GM23338 (cell line): ENCODE measurements at regions not wholly inside any gene's neighbourhood (a gene's known extent, or its start where the extent isn't known, plus 50 kb on each side); places are given as distances from the start of the nearest gene placed in this dataset.

Source experiments
- ATAC-seq: fragments of 200-7000 bp; cut with Tn5 transposase; 3 replicates; pipeline ENCODE4 v1.9.1; 2020
- DNase-seq: peaks from one replicate; pipeline ENCODE4 v3.0.0-alpha.2; 2015; ENCODE audit warnings: low spot score
- H2AFZ ChIP-seq: fragments of 200-600 bp; sonication (generic); 2 replicates; pipeline ENCODE4 v1.8.0; 2016; ENCODE audit warnings: antibody characterized with exemption, mild to moderate bottlenecking, moderate library complexity
- H3F3A ChIP-seq: fragments of 200-600 bp; sonication (generic); replicated peaks from 2 replicates; pipeline ENCODE4 v1.8.0; 2017; ENCODE audit warnings: antibody characterized with exemption, mixed run types, low read depth
- H3K27ac ChIP-seq: fragments of 200-600 bp; sonication (generic); 2 replicates; pipeline ENCODE4 v1.6.1; 2016; ENCODE audit warnings: low read depth
- H3K27me3 ChIP-seq: fragments of 200-600 bp; sonication (generic); 2 replicates; pipeline ENCODE4 v1.8.0; 2016; ENCODE audit warnings: mild to moderate bottlenecking, mixed run types, moderate library complexity; ENCODE audit not compliant: insufficient read depth
- H3K36me3 ChIP-seq: fragments of 200-600 bp; sonication (generic); 2 replicates; pipeline ENCODE4 v1.8.0; 2016; ENCODE audit warnings: mild to moderate bottlenecking; ENCODE audit not compliant: insufficient read depth
- H3K4me1 ChIP-seq: fragments of 200-600 bp; sonication (generic); 2 replicates; pipeline ENCODE4 v1.8.0; 2016; ENCODE audit warnings: mild to moderate bottlenecking, moderate library complexity; ENCODE audit not compliant: insufficient read depth
- H3K4me2 ChIP-seq: fragments of 200-600 bp; sonication (generic); 2 replicates; pipeline ENCODE4 v1.7.1; 2017; ENCODE audit warnings: mixed run types
- H3K4me3 ChIP-seq: fragments of 200-600 bp; sonication (generic); 2 replicates; pipeline ENCODE4 v1.6.1; 2016; ENCODE audit warnings: mixed run types
- H3K79me2 ChIP-seq: fragments of 200-600 bp; sonication (generic); replicated peaks from 2 replicates; pipeline ENCODE4 v1.8.0; 2017; ENCODE audit warnings: mild to moderate bottlenecking; ENCODE audit not compliant: insufficient read depth
- H3K9me2 ChIP-seq: fragments of 200-600 bp; sonication (generic); 2 replicates; pipeline ENCODE4 v1.8.0; 2017; ENCODE audit not compliant: insufficient read depth
- H4K20me1 ChIP-seq: fragments of 200-600 bp; sonication (generic); replicated peaks from 2 replicates; pipeline ENCODE4 v1.8.0; 2017; ENCODE audit warnings: mild to moderate bottlenecking; ENCODE audit not compliant: insufficient read depth
- H3K27ac Mint-ChIP-seq: 2 replicates; pipeline ENCODE4 v1.8.0; 2020; ENCODE audit warnings: inconsistent platforms, mild to moderate bottlenecking, moderate library complexity, mixed read lengths
- H3K27me3 Mint-ChIP-seq: 3 replicates; pipeline ENCODE4 v1.8.0; 2022; ENCODE audit warnings: low read depth, mild to moderate bottlenecking, moderate library complexity, mixed read lengths, inconsistent platforms; ENCODE audit not compliant: insufficient read depth, poor library complexity
- H3K36me3 Mint-ChIP-seq: 3 replicates; pipeline ENCODE4 v1.8.0; 2021; ENCODE audit warnings: low read depth, mild to moderate bottlenecking, inconsistent platforms, moderate library complexity, mixed read lengths
- H3K4me1 Mint-ChIP-seq: 3 replicates; pipeline ENCODE4 v1.8.0; 2020; ENCODE audit warnings: mild to moderate bottlenecking, inconsistent platforms, mixed read lengths
- H3K4me3 Mint-ChIP-seq: 3 replicates; pipeline ENCODE4 v1.8.0; 2021; ENCODE audit warnings: moderate library complexity, mild to moderate bottlenecking, inconsistent platforms, mixed read lengths
- H3K9me3 Mint-ChIP-seq: 3 replicates; pipeline ENCODE4 v1.8.0; 2020; ENCODE audit warnings: moderate library complexity, mild to moderate bottlenecking, inconsistent platforms, mixed read lengths
- CREB1 ChIP-seq: fragments of 250-450 bp; sonication (Bioruptor Pico); IDR thresholded peaks from 2 replicates; pipeline ENCODE4 v1.5.0; 2020; ENCODE audit warnings: low read depth, mild to moderate bottlenecking, moderate library complexity
- NANOG ChIP-seq: IDR thresholded peaks from 2 replicates; pipeline ENCODE4 v1.6.1; 2016; ENCODE audit warnings: antibody characterized with exemption, borderline replicate concordance
- POLR2AphosphoS5 ChIP-seq: IDR thresholded peaks from 2 replicates; pipeline ENCODE4 v1.6.1; 2016; ENCODE audit warnings: antibody characterized with exemption, low read depth
- STAT1 ChIP-seq: IDR thresholded peaks from one replicate; pipeline ENCODE4 v1.6.1; 2016; ENCODE audit warnings: antibody characterized with exemption; ENCODE audit not compliant: unreplicated experiment
- ZNF114 ChIP-seq: fragments of 250-450 bp; sonication (Bioruptor Pico); IDR thresholded peaks from 2 replicates; pipeline ENCODE4 v1.5.0; 2020; ENCODE audit warnings: mild to moderate bottlenecking, moderate library complexity
- ZNF331 ChIP-seq: fragments of 250-450 bp; sonication (Bioruptor Pico); IDR thresholded peaks from 2 replicates; pipeline ENCODE4 v1.5.0; 2020; ENCODE audit warnings: low read depth, mild to moderate bottlenecking, moderate library complexity
- TF ChIP-seq, protein P1 (sequence below): fragments of 250-450 bp; sonication (Bioruptor Pico); IDR thresholded peaks from 2 replicates; pipeline ENCODE4 v1.5.0; 2020; ENCODE audit warnings: mild to moderate bottlenecking, moderate library complexity
- TF ChIP-seq, protein P2 (sequence below): IDR thresholded peaks from one replicate; pipeline ENCODE4 v1.6.1; 2018; ENCODE audit warnings: antibody characterized with exemption; ENCODE audit not compliant: unreplicated experiment
- TF ChIP-seq, protein P3 (sequence below), 2 experiments: fragments of 200-600 bp in 1 of 2; sonication (generic) in 1 of 2; conservative IDR thresholded peaks; 2 replicates each; pipeline versions ENCODE4 v1.5.1 to v1.6.1; 2016 to 2017; ENCODE audit warnings: antibody characterized with exemption in 2 of 2, low read depth in 2 of 2, mild to moderate bottlenecking in 2 of 2, moderate library complexity in 1 of 2
- TF ChIP-seq, protein P4 (sequence below): IDR thresholded peaks from 2 replicates; pipeline ENCODE4 v1.6.1; 2016; ENCODE audit warnings: antibody characterized with exemption

DNA sequence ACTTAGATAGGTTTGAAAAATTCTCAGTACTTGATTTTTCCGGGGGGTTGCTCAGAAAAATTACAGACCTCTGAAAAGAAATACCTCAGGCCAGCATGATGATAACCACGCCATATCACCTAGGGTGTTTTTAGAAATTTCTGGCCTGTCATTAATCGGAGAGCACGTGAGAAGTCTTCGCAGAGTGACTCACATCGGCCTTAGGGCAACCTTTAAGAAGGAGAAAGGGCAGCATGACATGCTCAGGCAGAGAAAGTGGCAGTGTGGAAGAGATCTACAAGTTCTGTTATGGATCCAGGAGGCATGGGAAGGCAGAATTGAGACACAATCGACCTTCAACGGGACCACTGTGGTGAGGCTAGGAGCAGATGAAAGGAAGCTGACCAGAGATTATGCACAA is 506.3 kb downstream of the LMO4 start:
- no peak overlapping the region for H3K27ac ChIP-seq
- H3K4me3 ChIP-seq, result no peak overlapping the region
- ATAC-seq (no peak), DNase-seq (no peak)
- no peaks in the 10 kb centered on the region for H3K4me1 ChIP-seq
- H3K79me2 ChIP-seq, result no peaks in the 10 kb centered on the region
- H3K27me3 ChIP-seq, result no peaks in the 10 kb centered on the region
- H2AFZ ChIP-seq, result peak overlapping the region; percentile 49; the same call in 1 of the 2 replicates
- H3K9me3 Mint-ChIP-seq, result no peaks in the 10 kb centered on the region
- H3K36me3 ChIP-seq, result no peaks in the 10 kb centered on the region
- no peaks in the 10 kb centered on the region; the same call in 2 of the 3 replicates for H3K36me3 Mint-ChIP-seq
- no peak for TF ChIP-seq NANOG
- TF ChIP-seq STAT1, result no peak
- no peaks in the 10 kb centered on the region; the same call in 1 of the 2 replicates for H3K9me2 ChIP-seq
- no peaks in the 10 kb centered on the region for H4K20me1 ChIP-seq
- no peaks in the 10 kb centered on the region for H3F3A ChIP-seq
- H3K27ac Mint-ChIP-seq, result no peak overlapping the region
- H3K4me2 ChIP-seq, result no peak overlapping the region
- no peak overlapping the region for H3K4me3 Mint-ChIP-seq
- H3K27me3 Mint-ChIP-seq, result no peaks in the 10 kb centered on the region
- H3K4me1 Mint-ChIP-seq, result no peaks in the 10 kb centered on the region; the same call in 2 of the 3 replicates

DNA sequence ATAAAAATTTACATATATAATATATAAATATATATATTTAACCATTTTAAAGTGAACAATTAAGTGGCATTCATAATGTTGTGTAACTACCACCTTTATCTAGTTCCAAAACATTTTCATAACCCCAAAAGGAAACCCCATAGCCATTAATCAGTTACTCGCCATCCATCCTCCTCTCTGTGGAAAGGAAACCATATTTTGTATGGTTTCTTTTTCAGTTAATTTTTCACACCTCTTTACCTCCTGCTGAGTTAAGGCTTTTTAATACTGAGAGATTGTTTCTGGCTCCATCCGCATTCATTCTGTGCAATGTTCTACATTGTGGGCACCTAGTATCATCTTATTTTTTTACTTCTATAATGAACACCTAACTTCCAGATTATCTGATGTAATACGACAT is 512.1 kb downstream of the LMO4 start:
- H3K27me3 Mint-ChIP-seq, result peaks cover 2% of the 10 kb centered on the region
- Histone ChIP-seq H3K9me2 (no peaks in the 10 kb centered on the region; the same call in 1 of the 2 replicates), H3K36me3 (no peaks in the 10 kb centered on the region), H4K20me1 (no peaks in the 10 kb centered on the region), H3K4me2 (no peak overlapping the region), H3K4me3 (no peak overlapping the region), H2AFZ (no peak overlapping the region), H3F3A (no peaks in the 10 kb centered on the region), H3K27ac (no peak overlapping the region), H3K27me3 (no peaks in the 10 kb centered on the region), H3K79me2 (no peaks in the 10 kb centered on the region), H3K4me1 (no peaks in the 10 kb centered on the region)
- DNase-seq, result no peak
- H3K4me1 Mint-ChIP-seq, result no peaks in the 10 kb centered on the region
- no peaks in the 10 kb centered on the region for H3K9me3 Mint-ChIP-seq
- no peaks in the 10 kb centered on the region for H3K36me3 Mint-ChIP-seq
- ATAC-seq, result no peak
- no peak overlapping the region for H3K4me3 Mint-ChIP-seq
- H3K27ac Mint-ChIP-seq, result no peak overlapping the region
- TF ChIP-seq ZNF114 (CRISPR knock-in tag) (no peak), CREB1 (CRISPR knock-in tag) (no peak), POLR2AphosphoS5 (no peak), STAT1 (no peak), NANOG (no peak), ZNF331 (no peak)
- TF ChIP-seq, protein P1, sequence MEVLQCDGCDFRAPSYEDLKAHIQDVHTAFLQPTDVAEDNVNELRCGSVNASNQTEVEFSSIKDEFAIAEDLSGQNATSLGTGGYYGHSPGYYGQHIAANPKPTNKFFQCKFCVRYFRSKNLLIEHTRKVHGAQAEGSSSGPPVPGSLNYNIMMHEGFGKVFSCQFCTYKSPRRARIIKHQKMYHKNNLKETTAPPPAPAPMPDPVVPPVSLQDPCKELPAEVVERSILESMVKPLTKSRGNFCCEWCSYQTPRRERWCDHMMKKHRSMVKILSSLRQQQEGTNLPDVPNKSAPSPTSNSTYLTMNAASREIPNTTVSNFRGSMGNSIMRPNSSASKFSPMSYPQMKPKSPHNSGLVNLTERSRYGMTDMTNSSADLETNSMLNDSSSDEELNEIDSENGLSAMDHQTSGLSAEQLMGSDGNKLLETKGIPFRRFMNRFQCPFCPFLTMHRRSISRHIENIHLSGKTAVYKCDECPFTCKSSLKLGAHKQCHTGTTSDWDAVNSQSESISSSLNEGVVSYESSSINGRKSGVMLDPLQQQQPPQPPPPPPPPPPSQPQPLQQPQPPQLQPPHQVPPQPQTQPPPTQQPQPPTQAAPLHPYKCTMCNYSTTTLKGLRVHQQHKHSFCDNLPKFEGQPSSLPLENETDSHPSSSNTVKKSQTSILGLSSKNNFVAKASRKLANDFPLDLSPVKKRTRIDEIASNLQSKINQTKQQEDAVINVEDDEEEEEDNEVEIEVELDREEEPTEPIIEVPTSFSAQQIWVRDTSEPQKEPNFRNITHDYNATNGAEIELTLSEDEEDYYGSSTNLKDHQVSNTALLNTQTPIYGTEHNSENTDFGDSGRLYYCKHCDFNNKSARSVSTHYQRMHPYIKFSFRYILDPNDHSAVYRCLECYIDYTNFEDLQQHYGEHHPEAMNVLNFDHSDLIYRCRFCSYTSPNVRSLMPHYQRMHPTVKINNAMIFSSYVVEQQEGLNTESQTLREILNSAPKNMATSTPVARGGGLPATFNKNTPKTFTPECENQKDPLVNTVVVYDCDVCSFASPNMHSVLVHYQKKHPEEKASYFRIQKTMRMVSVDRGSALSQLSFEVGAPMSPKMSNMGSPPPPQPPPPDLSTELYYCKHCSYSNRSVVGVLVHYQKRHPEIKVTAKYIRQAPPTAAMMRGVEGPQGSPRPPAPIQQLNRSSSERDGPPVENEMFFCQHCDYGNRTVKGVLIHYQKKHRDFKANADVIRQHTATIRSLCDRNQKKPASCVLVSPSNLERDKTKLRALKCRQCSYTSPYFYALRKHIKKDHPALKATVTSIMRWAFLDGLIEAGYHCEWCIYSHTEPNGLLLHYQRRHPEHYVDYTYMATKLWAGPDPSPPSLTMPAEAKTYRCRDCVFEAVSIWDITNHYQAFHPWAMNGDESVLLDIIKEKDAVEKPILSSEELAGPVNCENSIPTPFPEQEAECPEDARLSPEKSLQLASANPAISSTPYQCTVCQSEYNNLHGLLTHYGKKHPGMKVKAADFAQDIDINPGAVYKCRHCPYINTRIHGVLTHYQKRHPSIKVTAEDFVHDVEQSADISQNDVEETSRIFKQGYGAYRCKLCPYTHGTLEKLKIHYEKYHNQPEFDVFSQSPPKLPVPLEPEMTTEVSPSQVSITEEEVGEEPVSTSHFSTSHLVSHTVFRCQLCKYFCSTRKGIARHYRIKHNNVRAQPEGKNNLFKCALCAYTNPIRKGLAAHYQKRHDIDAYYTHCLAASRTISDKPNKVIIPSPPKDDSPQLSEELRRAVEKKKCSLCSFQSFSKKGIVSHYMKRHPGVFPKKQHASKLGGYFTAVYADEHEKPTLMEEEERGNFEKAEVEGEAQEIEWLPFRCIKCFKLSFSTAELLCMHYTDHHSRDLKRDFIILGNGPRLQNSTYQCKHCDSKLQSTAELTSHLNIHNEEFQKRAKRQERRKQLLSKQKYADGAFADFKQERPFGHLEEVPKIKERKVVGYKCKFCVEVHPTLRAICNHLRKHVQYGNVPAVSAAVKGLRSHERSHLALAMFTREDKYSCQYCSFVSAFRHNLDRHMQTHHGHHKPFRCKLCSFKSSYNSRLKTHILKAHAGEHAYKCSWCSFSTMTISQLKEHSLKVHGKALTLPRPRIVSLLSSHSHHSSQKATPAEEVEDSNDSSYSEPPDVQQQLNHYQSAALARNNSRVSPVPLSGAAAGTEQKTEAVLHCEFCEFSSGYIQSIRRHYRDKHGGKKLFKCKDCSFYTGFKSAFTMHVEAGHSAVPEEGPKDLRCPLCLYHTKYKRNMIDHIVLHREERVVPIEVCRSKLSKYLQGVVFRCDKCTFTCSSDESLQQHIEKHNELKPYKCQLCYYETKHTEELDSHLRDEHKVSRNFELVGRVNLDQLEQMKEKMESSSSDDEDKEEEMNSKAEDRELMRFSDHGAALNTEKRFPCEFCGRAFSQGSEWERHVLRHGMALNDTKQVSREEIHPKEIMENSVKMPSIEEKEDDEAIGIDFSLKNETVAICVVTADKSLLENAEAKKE (CRISPR knock-in tag), result no peak
- TF ChIP-seq, protein P2, sequence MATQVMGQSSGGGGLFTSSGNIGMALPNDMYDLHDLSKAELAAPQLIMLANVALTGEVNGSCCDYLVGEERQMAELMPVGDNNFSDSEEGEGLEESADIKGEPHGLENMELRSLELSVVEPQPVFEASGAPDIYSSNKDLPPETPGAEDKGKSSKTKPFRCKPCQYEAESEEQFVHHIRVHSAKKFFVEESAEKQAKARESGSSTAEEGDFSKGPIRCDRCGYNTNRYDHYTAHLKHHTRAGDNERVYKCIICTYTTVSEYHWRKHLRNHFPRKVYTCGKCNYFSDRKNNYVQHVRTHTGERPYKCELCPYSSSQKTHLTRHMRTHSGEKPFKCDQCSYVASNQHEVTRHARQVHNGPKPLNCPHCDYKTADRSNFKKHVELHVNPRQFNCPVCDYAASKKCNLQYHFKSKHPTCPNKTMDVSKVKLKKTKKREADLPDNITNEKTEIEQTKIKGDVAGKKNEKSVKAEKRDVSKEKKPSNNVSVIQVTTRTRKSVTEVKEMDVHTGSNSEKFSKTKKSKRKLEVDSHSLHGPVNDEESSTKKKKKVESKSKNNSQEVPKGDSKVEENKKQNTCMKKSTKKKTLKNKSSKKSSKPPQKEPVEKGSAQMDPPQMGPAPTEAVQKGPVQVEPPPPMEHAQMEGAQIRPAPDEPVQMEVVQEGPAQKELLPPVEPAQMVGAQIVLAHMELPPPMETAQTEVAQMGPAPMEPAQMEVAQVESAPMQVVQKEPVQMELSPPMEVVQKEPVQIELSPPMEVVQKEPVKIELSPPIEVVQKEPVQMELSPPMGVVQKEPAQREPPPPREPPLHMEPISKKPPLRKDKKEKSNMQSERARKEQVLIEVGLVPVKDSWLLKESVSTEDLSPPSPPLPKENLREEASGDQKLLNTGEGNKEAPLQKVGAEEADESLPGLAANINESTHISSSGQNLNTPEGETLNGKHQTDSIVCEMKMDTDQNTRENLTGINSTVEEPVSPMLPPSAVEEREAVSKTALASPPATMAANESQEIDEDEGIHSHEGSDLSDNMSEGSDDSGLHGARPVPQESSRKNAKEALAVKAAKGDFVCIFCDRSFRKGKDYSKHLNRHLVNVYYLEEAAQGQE, result no peak
- TF ChIP-seq, protein P3, sequence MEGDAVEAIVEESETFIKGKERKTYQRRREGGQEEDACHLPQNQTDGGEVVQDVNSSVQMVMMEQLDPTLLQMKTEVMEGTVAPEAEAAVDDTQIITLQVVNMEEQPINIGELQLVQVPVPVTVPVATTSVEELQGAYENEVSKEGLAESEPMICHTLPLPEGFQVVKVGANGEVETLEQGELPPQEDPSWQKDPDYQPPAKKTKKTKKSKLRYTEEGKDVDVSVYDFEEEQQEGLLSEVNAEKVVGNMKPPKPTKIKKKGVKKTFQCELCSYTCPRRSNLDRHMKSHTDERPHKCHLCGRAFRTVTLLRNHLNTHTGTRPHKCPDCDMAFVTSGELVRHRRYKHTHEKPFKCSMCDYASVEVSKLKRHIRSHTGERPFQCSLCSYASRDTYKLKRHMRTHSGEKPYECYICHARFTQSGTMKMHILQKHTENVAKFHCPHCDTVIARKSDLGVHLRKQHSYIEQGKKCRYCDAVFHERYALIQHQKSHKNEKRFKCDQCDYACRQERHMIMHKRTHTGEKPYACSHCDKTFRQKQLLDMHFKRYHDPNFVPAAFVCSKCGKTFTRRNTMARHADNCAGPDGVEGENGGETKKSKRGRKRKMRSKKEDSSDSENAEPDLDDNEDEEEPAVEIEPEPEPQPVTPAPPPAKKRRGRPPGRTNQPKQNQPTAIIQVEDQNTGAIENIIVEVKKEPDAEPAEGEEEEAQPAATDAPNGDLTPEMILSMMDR (conservative IDR thresholded peaks at IDR 0.05; ENCODE audit: low read depth in 2 of 2), result no peak
- TF ChIP-seq, protein P4, sequence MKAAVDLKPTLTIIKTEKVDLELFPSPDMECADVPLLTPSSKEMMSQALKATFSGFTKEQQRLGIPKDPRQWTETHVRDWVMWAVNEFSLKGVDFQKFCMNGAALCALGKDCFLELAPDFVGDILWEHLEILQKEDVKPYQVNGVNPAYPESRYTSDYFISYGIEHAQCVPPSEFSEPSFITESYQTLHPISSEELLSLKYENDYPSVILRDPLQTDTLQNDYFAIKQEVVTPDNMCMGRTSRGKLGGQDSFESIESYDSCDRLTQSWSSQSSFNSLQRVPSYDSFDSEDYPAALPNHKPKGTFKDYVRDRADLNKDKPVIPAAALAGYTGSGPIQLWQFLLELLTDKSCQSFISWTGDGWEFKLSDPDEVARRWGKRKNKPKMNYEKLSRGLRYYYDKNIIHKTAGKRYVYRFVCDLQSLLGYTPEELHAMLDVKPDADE, result no peak
